Mesenchymal stem cell (in vitro differentiated cells and primary cell): ENCODE measurements at regions not wholly inside any gene's neighbourhood (a gene's known extent, or its start where the extent isn't known, plus 50 kb on each side); places are given as distances from the start of the nearest gene placed in this dataset.

Experiments
- DNase-seq: peaks from one replicate; pipeline ENCODE4 v3.0.0-alpha.2; 2013
- H2AFZ ChIP-seq: one replicate; pipeline ENCODE4 v1.6.1; 2013; ENCODE audit warnings: low read depth, mild to moderate bottlenecking, control low read depth, inconsistent platforms, low read length, moderate library complexity
- H2AK5ac ChIP-seq: 2 replicates; pipeline ENCODE4 v1.6.1; 2013; ENCODE audit warnings: low read length, moderate library complexity, mild to moderate bottlenecking, inconsistent platforms; ENCODE audit not compliant: severe bottlenecking
- H2BK120ac ChIP-seq: one replicate; pipeline ENCODE4 v1.6.1; 2013; ENCODE audit warnings: low read depth, mild to moderate bottlenecking, inconsistent platforms, low read length, moderate library complexity
- H2BK12ac ChIP-seq, 2 experiments: one replicate each; pipeline ENCODE4 v1.6.1; 2013; ENCODE audit warnings: inconsistent platforms in 2 of 2, low read length in 2 of 2, mild to moderate bottlenecking in 2 of 2, moderate library complexity in 2 of 2, control low read depth in 1 of 2
- H2BK15ac ChIP-seq: one replicate; pipeline ENCODE4 v1.6.1; 2013; ENCODE audit warnings: mild to moderate bottlenecking, low read depth, inconsistent platforms; ENCODE audit not compliant: poor library complexity, severe bottlenecking
- H2BK5ac ChIP-seq: 2 replicates; pipeline ENCODE4 v1.6.1; 2013; ENCODE audit warnings: low read depth, mild to moderate bottlenecking, low read length, control low read depth, inconsistent platforms; ENCODE audit not compliant: poor library complexity, severe bottlenecking
- H3K14ac ChIP-seq, 2 experiments: one replicate each; pipeline ENCODE4 v1.6.1; 2013; ENCODE audit warnings: inconsistent platforms in 2 of 2, low read length in 2 of 2, control low read depth in 1 of 2, mild to moderate bottlenecking in 1 of 2, moderate library complexity in 1 of 2
- H3K18ac ChIP-seq, 2 experiments: one replicate each; pipeline ENCODE4 v1.6.1; 2013; ENCODE audit warnings: inconsistent platforms in 2 of 2, low read length in 2 of 2, control low read depth in 1 of 2, low read depth in 1 of 2, mild to moderate bottlenecking in 1 of 2
- H3K23ac ChIP-seq, 2 experiments: one replicate each; pipeline ENCODE4 v1.6.1; 2013; ENCODE audit warnings: inconsistent platforms in 2 of 2, low read length in 2 of 2, mild to moderate bottlenecking in 2 of 2, moderate library complexity in 2 of 2, control low read depth in 1 of 2
- H3K27ac ChIP-seq: 2 replicates; pipeline ENCODE4 v1.5.1; 2013; ENCODE audit warnings: mild to moderate bottlenecking, moderate library complexity, low read length, control low read depth, inconsistent platforms; ENCODE audit not compliant: poor library complexity, severe bottlenecking
- H3K27me3 ChIP-seq, 2 experiments: 2 replicates each; pipeline versions ENCODE4 v1.6.1 to v1.7.0; 2013; ENCODE audit warnings: low read length in 2 of 2, mild to moderate bottlenecking in 2 of 2, moderate library complexity in 2 of 2, control low read depth in 1 of 2, inconsistent platforms in 1 of 2; ENCODE audit not compliant: control insufficient read depth in 1 of 2, insufficient read depth in 1 of 2
- H3K36me3 ChIP-seq, 2 experiments: 2 replicates each; pipeline versions ENCODE4 v1.6.1 to v1.7.0; 2013; ENCODE audit warnings: low read length in 2 of 2, control low read depth in 1 of 2, inconsistent platforms in 1 of 2, low read depth in 1 of 2, mild to moderate bottlenecking in 1 of 2; ENCODE audit not compliant: insufficient read depth in 2 of 2, control insufficient read depth in 1 of 2
- H3K4ac ChIP-seq, 2 experiments: one replicate each; pipeline ENCODE4 v1.6.1; 2013; ENCODE audit warnings: inconsistent platforms in 2 of 2, low read length in 2 of 2, mild to moderate bottlenecking in 2 of 2, moderate library complexity in 2 of 2, control low read depth in 1 of 2, low read depth in 1 of 2
- H3K4me1 ChIP-seq: 2 replicates; pipeline ENCODE4 v1.6.1; 2013; ENCODE audit warnings: low read depth, low read length, control low read depth; ENCODE audit not compliant: control insufficient read depth, insufficient read depth
- H3K4me2 ChIP-seq: 2 replicates; pipeline ENCODE4 v1.6.1; 2013; ENCODE audit warnings: low read length, mild to moderate bottlenecking, inconsistent platforms; ENCODE audit not compliant: poor library complexity, severe bottlenecking
- H3K4me3 ChIP-seq, 2 experiments: 2 replicates each; pipeline versions ENCODE4 v1.5.1 to v1.7.0; 2013; ENCODE audit warnings: low read length in 2 of 2, mild to moderate bottlenecking in 2 of 2, control low read depth in 1 of 2, low read depth in 1 of 2; ENCODE audit not compliant: insufficient read depth in 1 of 2
- H3K79me1 ChIP-seq: replicated peaks from 2 replicates; pipeline ENCODE4 v1.6.1; 2013; ENCODE audit warnings: mild to moderate bottlenecking, control low read depth, low read length, inconsistent platforms; ENCODE audit not compliant: poor library complexity, severe bottlenecking
- H3K9ac ChIP-seq: 2 replicates; pipeline ENCODE4 v1.7.0; 2013; ENCODE audit warnings: mild to moderate bottlenecking, low read length, moderate library complexity
- H3K9me3 ChIP-seq: 2 replicates; pipeline ENCODE4 v1.7.0; 2013; ENCODE audit warnings: mild to moderate bottlenecking, low read length; ENCODE audit not compliant: control insufficient read depth
- H4K8ac ChIP-seq: one replicate; pipeline ENCODE4 v1.6.1; 2013; ENCODE audit warnings: inconsistent platforms, mild to moderate bottlenecking, low read length, moderate library complexity
- H4K91ac ChIP-seq: one replicate; pipeline ENCODE4 v1.6.1; 2013; ENCODE audit warnings: mild to moderate bottlenecking, low read length, inconsistent platforms
- WGBS: methylation state at CpG from one replicate; pipeline ENCODE4 v1.1.7; 2013; ENCODE audit warnings: mixed read lengths; 5-methylcytosine and 5-hydroxymethylcytosine counted together

- H2BK120ac ChIP-seq = no peak overlapping the region
These were observed 704.1 kb upstream of the SGO1 start for GRCh38 chr3:20890111-20890519.

DNA sequence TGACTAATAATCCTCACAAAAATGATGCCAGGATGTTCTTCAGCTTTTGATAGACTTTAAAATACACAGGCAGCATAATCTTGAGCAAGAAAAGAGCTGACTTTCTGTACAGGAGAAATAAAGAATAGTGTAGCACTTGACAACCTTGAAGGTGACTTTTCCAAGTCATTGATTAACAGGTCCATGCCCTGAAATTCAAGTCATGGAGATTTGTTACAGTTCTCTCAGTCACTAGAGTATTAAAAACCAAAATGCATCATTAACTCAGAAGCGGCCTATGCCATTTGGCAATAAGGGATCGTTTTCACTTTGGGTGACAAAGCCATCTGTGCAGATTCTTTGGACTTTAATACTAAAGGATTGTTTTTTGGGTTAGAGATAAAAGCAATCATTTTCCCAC lies 692.7 kb upstream of the SGO1 start:
- Histone ChIP-seq H3K36me3 (no peaks in the 10 kb centered on the region), H3K79me1 (no peaks in the 10 kb centered on the region), H2AK5ac (no peak overlapping the region), H3K9ac (no peak overlapping the region), H3K27me3 (no peaks in the 10 kb centered on the region), H2AFZ (no peak overlapping the region), H3K14ac (no peak overlapping the region), H2BK15ac (no peak overlapping the region), H4K91ac (no peak overlapping the region), H4K8ac (no peak overlapping the region), H3K27ac (no peak overlapping the region), H2BK120ac (no peak overlapping the region), H3K4ac (no peak overlapping the region), H3K4me1 (no peaks in the 10 kb centered on the region), H3K4me3 (no peak overlapping the region), H3K9me3 (no peaks in the 10 kb centered on the region), H3K23ac (no peak overlapping the region), H2BK12ac (no peak overlapping the region), H2BK5ac (no peak overlapping the region), H3K18ac (no peak overlapping the region), H3K4me2 (no peak overlapping the region)
- no peak for DNase-seq
- 100% methylated on average over 2 of the region's 2 CpGs for WGBS

More at GRCh38 chr3:20890111-20890519, 704.1 kb upstream of the SGO1 start:
- H2BK5ac ChIP-seq = no peak overlapping the region
- H3K9me3 ChIP-seq = no peaks in the 10 kb centered on the region
- no peaks in the 10 kb centered on the region for H3K27me3 ChIP-seq
- H2BK12ac ChIP-seq = no peak overlapping the region
- no peak overlapping the region for H3K27ac ChIP-seq
- H2BK15ac ChIP-seq = no peak overlapping the region
- H4K8ac ChIP-seq = no peak overlapping the region
- H3K79me1 ChIP-seq = no peaks in the 10 kb centered on the region
- no peak overlapping the region for H2AFZ ChIP-seq
- H3K4ac ChIP-seq = no peak overlapping the region
- H3K4me2 ChIP-seq = no peak overlapping the region
- no peak overlapping the region for H3K14ac ChIP-seq
- WGBS = 62% methylated on average over 2 of the region's 2 CpGs
- H3K18ac ChIP-seq = no peak overlapping the region
- H3K36me3 ChIP-seq = no peaks in the 10 kb centered on the region
- H3K4me1 ChIP-seq = no peaks in the 10 kb centered on the region
- no peak overlapping the region for H4K91ac ChIP-seq
- H2AK5ac ChIP-seq = no peak overlapping the region
- H3K9ac ChIP-seq = no peak overlapping the region
- no peak overlapping the region for H3K23ac ChIP-seq
- DNase-seq = no peak
- no peak overlapping the region for H3K4me3 ChIP-seq

- Histone ChIP-seq H2BK5ac (no peak overlapping the region), H3K4ac (no peak overlapping the region), H2AK5ac (no peak overlapping the region), H3K4me1 (no peaks in the 10 kb centered on the region), H3K79me1 (no peaks in the 10 kb centered on the region), H4K8ac (no peak overlapping the region), H3K23ac (no peak overlapping the region), H4K91ac (no peak overlapping the region), H3K4me2 (no peak overlapping the region), H3K9me3 (no peaks in the 10 kb centered on the region), H3K18ac (no peak overlapping the region), H2BK120ac (no peak overlapping the region), H3K27ac (no peak overlapping the region), H3K9ac (no peak overlapping the region), H2BK12ac (no peak overlapping the region), H2AFZ (no peak overlapping the region), H3K4me3 (no peak overlapping the region), H2BK15ac (no peak overlapping the region), H3K14ac (no peak overlapping the region), H3K27me3 (no peaks in the 10 kb centered on the region), H3K36me3 (no peaks in the 10 kb centered on the region)
- 77% methylated on average over 3 of the region's 3 CpGs for WGBS
- DNase-seq = no peak
These were observed 687.2 kb upstream of the SGO1 start for GRCh38 chr3:20873235-20873634.

DNA sequence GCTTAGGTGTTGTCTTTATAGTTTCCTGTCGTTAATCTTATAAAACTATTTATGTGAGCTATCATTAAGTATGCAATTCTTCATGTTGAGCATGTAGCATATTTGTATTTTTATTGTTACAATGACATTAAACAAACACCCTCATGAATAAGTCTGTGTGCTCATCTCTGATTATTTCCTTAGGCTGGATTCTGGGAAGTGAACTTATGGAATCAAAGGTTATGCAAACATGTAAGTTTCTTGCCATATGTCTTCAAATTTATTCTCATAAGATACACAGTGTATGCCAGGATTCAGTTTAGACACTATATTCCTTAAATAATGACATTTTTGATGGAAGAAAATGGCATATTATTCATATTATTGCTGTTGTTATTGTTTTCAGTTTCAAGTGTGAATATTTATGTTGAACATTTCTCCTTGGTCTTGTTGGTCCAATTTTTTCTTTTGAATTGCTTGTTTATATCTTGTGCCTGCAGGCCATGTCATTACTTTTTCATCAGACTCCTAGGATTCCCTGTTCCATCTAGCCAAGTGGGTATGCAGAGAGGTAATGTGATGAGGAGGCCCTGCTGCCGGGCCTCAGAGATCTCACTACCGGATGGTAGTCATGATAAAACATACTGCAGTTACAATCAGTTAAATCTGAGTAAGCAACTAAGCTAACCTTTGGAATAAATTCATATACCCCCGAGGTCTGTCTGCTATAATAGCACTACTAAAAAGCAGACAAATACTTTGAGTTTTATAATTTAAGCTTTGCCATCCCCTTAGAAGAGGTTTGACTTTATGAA lies 684.3 kb upstream of the SGO1 start:
- Histone ChIP-seq H3K9ac (no peak overlapping the region), H3K4ac (no peak overlapping the region), H3K14ac (no peak overlapping the region), H3K36me3 (no peaks in the 10 kb centered on the region), H3K79me1 (no peaks in the 10 kb centered on the region), H3K9me3 (no peaks in the 10 kb centered on the region), H3K27ac (no peak overlapping the region), H2BK15ac (no peak overlapping the region), H2AK5ac (no peak overlapping the region), H3K23ac (no peak overlapping the region), H3K27me3 (no peaks in the 10 kb centered on the region), H4K91ac (no peak overlapping the region), H2BK120ac (no peak overlapping the region), H2BK5ac (no peak overlapping the region), H3K18ac (no peak overlapping the region), H2BK12ac (no peak overlapping the region), H2AFZ (no peak overlapping the region), H3K4me3 (no peak overlapping the region), H3K4me2 (no peak overlapping the region), H3K4me1 (no peaks in the 10 kb centered on the region), H4K8ac (no peak overlapping the region)
- WGBS = 72% methylated on average over 2 of the region's 4 CpGs
- no peak for DNase-seq
